H1 (cell line): ENCODE measurements at regions not wholly inside any gene's neighbourhood (a gene's known extent, or its start where the extent isn't known, plus 50 kb on each side); places are given as distances from the start of the nearest gene placed in this dataset.

Source experiments
- CTCF ChIA-PET: fragments of 300-600 bp; sonication (Branson Sonifier 250); formaldehyde crosslinking; loops from one replicate; lab custom pipeline; 2021; ENCODE audit not compliant: partially characterized antibody; lab: Charles Lee
- POLR2A ChIA-PET: fragments of 300-600 bp; sonication (Branson Sonifier 250); formaldehyde crosslinking; loops from one replicate; lab custom pipeline; 2021; ENCODE audit warnings: inconsistent platforms; ENCODE audit not compliant: partially characterized antibody; lab: Charles Lee
- DNase-seq, 2 experiments: peaks; one replicate each; pipeline versions ENCODE4 v3.0.0 to v3.0.0-alpha.2; 2010 to 2022; ENCODE audit warnings: low spot score in 2 of 2, low read depth in 1 of 2, mixed read lengths in 1 of 2
- FAIRE-seq: peaks from 2 replicates; lab custom pipeline; 2011; peaks lifted over from hg19 to GRCh38; lab: Jason Lieb, UNC
- H2AFZ ChIP-seq: 2 replicates; pipeline ENCODE4 v1.8.1; 2012; ENCODE audit warnings: low read length, inconsistent platforms
- H2AK5ac ChIP-seq: 2 replicates; pipeline ENCODE4 v1.6.1; 2013; ENCODE audit warnings: low read depth, low read length
- H2BK120ac ChIP-seq: replicated peaks from 2 replicates; pipeline ENCODE3; 2013; ENCODE audit warnings: low read depth, low read length, inconsistent platforms
- H2BK12ac ChIP-seq: 2 replicates; pipeline ENCODE4 v1.6.1; 2013; ENCODE audit warnings: low read depth, low read length
- H2BK15ac ChIP-seq: 2 replicates; pipeline ENCODE4 v1.6.1; 2013; ENCODE audit warnings: low read length
- H2BK20ac ChIP-seq: 2 replicates; pipeline ENCODE4 v1.6.1; 2013; ENCODE audit warnings: low read length
- H2BK5ac ChIP-seq: 2 replicates; pipeline ENCODE4 v1.6.1; 2013; ENCODE audit warnings: low read depth, low read length
- H3K14ac ChIP-seq: 2 replicates; pipeline ENCODE4 v1.6.1; 2013; ENCODE audit warnings: inconsistent platforms; ENCODE audit not compliant: insufficient read length
- H3K18ac ChIP-seq: 2 replicates; pipeline ENCODE4 v1.6.1; 2013; ENCODE audit warnings: low read length; ENCODE audit errors: extremely low read depth
- H3K23ac ChIP-seq: 2 replicates; pipeline ENCODE4 v1.6.1; 2013; ENCODE audit warnings: inconsistent platforms; ENCODE audit not compliant: insufficient read length
- H3K23me2 ChIP-seq: 2 replicates; pipeline ENCODE4 v1.6.1; 2013; ENCODE audit warnings: low read depth, low read length
- H3K27ac ChIP-seq: 2 replicates; pipeline ENCODE4 v1.6.1; 2011; ENCODE audit warnings: low read depth, low read length, inconsistent platforms
- H3K27me3 ChIP-seq, 4 experiments: replicated peaks in 1 of 4; 1 replicate in 1 of 4; 2 replicates in 3 of 4; pipeline versions ENCODE4 v1.6.1 to v1.8.1; 2011 to 2013; ENCODE audit warnings: low read length in 3 of 4, mild to moderate bottlenecking in 3 of 4, inconsistent platforms in 2 of 4, mixed read lengths in 2 of 4, moderate library complexity in 1 of 4; ENCODE audit not compliant: control insufficient read depth in 3 of 4, insufficient read depth in 3 of 4; ENCODE audit errors: extremely low read depth in 1 of 4
- H3K36me3 ChIP-seq, 4 experiments: 2 replicates each; pipeline versions ENCODE4 v1.6.1 to v1.8.1; 2011 to 2013; ENCODE audit warnings: mild to moderate bottlenecking in 4 of 4, low read length in 3 of 4, moderate library complexity in 2 of 4, control low read depth in 1 of 4, inconsistent platforms in 1 of 4; ENCODE audit not compliant: insufficient read depth in 4 of 4, control insufficient read depth in 2 of 4
- H3K4ac ChIP-seq: replicated peaks from 2 replicates; pipeline ENCODE3; 2013; ENCODE audit warnings: low read length, low read depth, mixed read lengths, inconsistent platforms; ENCODE audit not compliant: insufficient read length
- H3K4me1 ChIP-seq, 4 experiments: replicated peaks in 1 of 4; 1 replicate in 1 of 4; 2 replicates in 3 of 4; pipeline versions ENCODE4 v1.6.1 to v1.8.1; 2011 to 2013; ENCODE audit warnings: low read length in 3 of 4, inconsistent platforms in 2 of 4, mixed read lengths in 1 of 4; ENCODE audit not compliant: insufficient read depth in 4 of 4, control insufficient read depth in 3 of 4
- H3K4me2 ChIP-seq, 2 experiments: 2 replicates each; pipeline versions ENCODE4 v1.6.1 to v1.8.1; 2011 to 2013; ENCODE audit warnings: low read depth in 2 of 2, low read length in 2 of 2, control low read depth in 1 of 2, inconsistent platforms in 1 of 2, mild to moderate bottlenecking in 1 of 2; ENCODE audit not compliant: insufficient read depth in 1 of 2
- H3K4me3 ChIP-seq, 4 experiments: fragments of 200-600, 300-600 bp in 1 of 4; sonication (generic), shearing (Covaris generic), sonication (Bioruptor Twin) in 1 of 4; 2 replicates each; pipeline versions ENCODE4 v1.5.1 to v1.8.1; 2011 to 2016; ENCODE audit warnings: low read length in 4 of 4, low read depth in 3 of 4, control low read depth in 2 of 4, inconsistent platforms in 2 of 4, mild to moderate bottlenecking in 2 of 4, mixed read lengths in 1 of 4, moderate library complexity in 1 of 4; ENCODE audit not compliant: insufficient read depth in 2 of 4; ENCODE audit errors: extremely low read depth in 1 of 4
- H3K56ac ChIP-seq: replicated peaks from 2 replicates; pipeline ENCODE3; 2013; ENCODE audit warnings: low read depth, mild to moderate bottlenecking, mixed read lengths, low read length, inconsistent platforms; ENCODE audit not compliant: insufficient read length
- H3K79me1 ChIP-seq: 2 replicates; pipeline ENCODE4 v1.6.1; 2013; ENCODE audit warnings: low read depth, low read length, control low read depth
- H3K79me2 ChIP-seq, 2 experiments: 2 replicates each; pipeline versions ENCODE4 v1.6.1 to v1.8.1; 2012 to 2013; ENCODE audit warnings: low read length in 2 of 2, mild to moderate bottlenecking in 2 of 2, inconsistent platforms in 1 of 2; ENCODE audit not compliant: insufficient read depth in 2 of 2, control insufficient read depth in 1 of 2
- H3K9ac ChIP-seq, 4 experiments: replicated peaks in 1 of 4; 1 replicate in 1 of 4; 2 replicates in 3 of 4; pipeline versions ENCODE4 v1.6.1 to v1.8.1; 2011 to 2013; ENCODE audit warnings: low read depth in 3 of 4, low read length in 3 of 4, control low read depth in 2 of 4, mild to moderate bottlenecking in 2 of 4, moderate library complexity in 2 of 4, inconsistent platforms in 1 of 4; ENCODE audit errors: extremely low read depth in 1 of 4
- H3K9me3 ChIP-seq, 2 experiments: 2 replicates each; pipeline versions ENCODE4 v1.6.1 to v1.8.1; 2012 to 2013; ENCODE audit warnings: mild to moderate bottlenecking in 2 of 2, moderate library complexity in 2 of 2, control low read depth in 1 of 2, inconsistent platforms in 1 of 2, low read depth in 1 of 2, low read length in 1 of 2, mixed read lengths in 1 of 2; ENCODE audit not compliant: insufficient read depth in 2 of 2
- H4K20me1 ChIP-seq, 2 experiments: replicated peaks in 1 of 2; 2 replicates each; pipeline versions ENCODE3 to v1.8.1; 2011 to 2013; ENCODE audit warnings: inconsistent platforms in 2 of 2, low read length in 2 of 2, mild to moderate bottlenecking in 1 of 2; ENCODE audit not compliant: insufficient read depth in 2 of 2, control insufficient read depth in 1 of 2
- H4K5ac ChIP-seq: 2 replicates; pipeline ENCODE4 v1.6.1; 2013; ENCODE audit warnings: low read length, low read depth, mixed read lengths, inconsistent platforms; ENCODE audit not compliant: insufficient read length
- H4K8ac ChIP-seq: 2 replicates; pipeline ENCODE4 v1.8.0; 2013; ENCODE audit warnings: mild to moderate bottlenecking, moderate library complexity, low read length, inconsistent platforms; ENCODE audit not compliant: insufficient read depth; ENCODE audit errors: extremely low read depth
- H4K91ac ChIP-seq: replicated peaks from 2 replicates; pipeline ENCODE3; 2013; ENCODE audit warnings: low read length, mixed read lengths, inconsistent platforms; ENCODE audit not compliant: insufficient read length
- CREB1 ChIP-seq: IDR thresholded peaks from 2 replicates; pipeline ENCODE4 v1.6.1; 2012; ENCODE audit warnings: inconsistent platforms
- CTBP2 ChIP-seq: IDR thresholded peaks from 2 replicates; pipeline ENCODE4 v1.7.0; 2011; ENCODE audit warnings: borderline replicate concordance, mild to moderate bottlenecking, moderate library complexity, mixed read lengths, low read length; ENCODE audit not compliant: insufficient read depth, insufficient read length
- EGR1 ChIP-seq: IDR thresholded peaks from 2 replicates; pipeline ENCODE4 v1.6.1; 2011; ENCODE audit warnings: low read depth, low read length, borderline replicate concordance
- JUN ChIP-seq: IDR thresholded peaks from 2 replicates; pipeline ENCODE4 v1.6.1; 2011; ENCODE audit warnings: low read depth, mild to moderate bottlenecking, improper control_type of control experiment, low read length
- RFX5 ChIP-seq: IDR thresholded peaks from 2 replicates; pipeline ENCODE4 v1.6.1; 2011; ENCODE audit warnings: low read depth, low read length, improper control_type of control experiment, borderline replicate concordance
- RNF2 ChIP-seq: fragments of 200-900, 300-1000 bp; sonication (generic); IDR thresholded peaks from 2 replicates; pipeline ENCODE4 v1.7.1; 2016; ENCODE audit warnings: borderline replicate concordance, low read depth, mild to moderate bottlenecking, antibody characterized with exemption, low read length; ENCODE audit not compliant: poor library complexity, severe bottlenecking; ENCODE audit errors: missing control alignments
- WGBS, 2 experiments: shearing (Covaris generic) in 1 of 2; methylation state at CpG; one replicate each; pipeline versions ENCODE4 v1.1.6 to v1.1.7; 2013 to 2015; ENCODE audit warnings: low lambda C conversion rate in 2 of 2, mixed read lengths in 2 of 2, inconsistent platforms in 1 of 2, low coverage in 1 of 2, missing lambda C conversion rate in 1 of 2; ENCODE audit not compliant: insufficient replicate concordance in 2 of 2, insufficient coverage in 1 of 2, insufficient read length in 1 of 2; ENCODE audit errors: extremely low coverage in 1 of 2, missing lambda C conversion rate in 1 of 2; 5-methylcytosine and 5-hydroxymethylcytosine counted together

DNA sequence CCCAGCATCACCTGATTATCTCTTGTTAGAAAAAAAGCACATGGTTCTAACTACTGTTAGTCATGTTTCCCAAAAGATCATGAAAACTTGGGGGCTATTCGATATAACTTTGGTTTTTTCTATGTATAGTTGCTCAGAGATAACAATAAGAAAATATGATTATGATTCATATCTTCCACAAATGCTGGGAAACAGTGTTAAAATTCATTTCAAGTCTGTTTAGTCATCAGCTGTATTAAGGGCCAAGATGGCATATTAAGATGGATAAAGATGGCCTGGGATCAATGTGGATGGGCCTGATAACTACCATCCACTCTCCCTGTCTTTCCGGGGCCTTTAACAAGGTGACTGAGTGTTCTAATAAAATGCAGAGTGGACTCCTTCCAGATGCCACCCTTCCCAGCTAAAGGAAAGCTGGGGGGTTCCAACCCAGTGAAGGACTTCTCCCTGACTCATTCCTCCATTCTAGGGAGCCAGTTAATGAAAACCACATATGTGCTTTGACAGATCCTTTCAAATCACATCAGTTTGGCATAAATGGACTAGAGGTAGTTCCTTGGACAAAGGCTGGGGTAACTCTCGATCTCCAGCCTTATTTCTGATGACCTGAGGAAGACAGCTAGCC is 221.6 kb downstream of the VAPA start:
- no peak overlapping the region for H2BK120ac ChIP-seq
- H3K36me3 ChIP-seq: no peaks in the 10 kb centered on the region
- WGBS, 2 experiments: 91% methylated on average over 3 of the region's 3 CpGs; no CpG with 5 or more reads in 1 of the 2 experiments
- H3K9me3 ChIP-seq: no peaks in the 10 kb centered on the region
- no peak overlapping the region for H3K14ac ChIP-seq
- DNase-seq (no peak), FAIRE-seq (no peak)
- H4K91ac ChIP-seq: no peak overlapping the region
- no peak overlapping the region for H3K9ac ChIP-seq
- no peak overlapping the region for H3K27ac ChIP-seq
- H2AFZ ChIP-seq: no peak overlapping the region
- no peak overlapping the region for H3K4me2 ChIP-seq
- peaks cover 0 to 10% (median 0%) of the 10 kb centered on the region in 4 experiments; a peak in 4 of 7 replicates for H3K27me3 ChIP-seq
- peaks cover 7% of the 10 kb centered on the region for H3K23me2 ChIP-seq
- H2BK5ac ChIP-seq: no peak overlapping the region
- ChIA-PET CTCF (interaction anchor here (0.6 to 1.1 kb wide), 2 partner anchors 103 to 333 kb away, joined by 3 to 4 read pairs; no protein-coding TSS in a partner anchor), POLR2A (no interaction called here)
- H4K8ac ChIP-seq: no peak overlapping the region
- no peak overlapping the region for H3K4ac ChIP-seq
- no peak overlapping the region for H4K5ac ChIP-seq
- no peak overlapping the region for H2AK5ac ChIP-seq
- H3K4me3 ChIP-seq: no peak overlapping the region
- H2BK12ac ChIP-seq: no peak overlapping the region
- no peaks in the 10 kb centered on the region for H4K20me1 ChIP-seq
- no peaks in the 10 kb centered on the region for H3K79me2 ChIP-seq
- H2BK15ac ChIP-seq: no peak overlapping the region
- TF ChIP-seq RFX5 (no peak), CTBP2 (no peak), CREB1 (no peak), RNF2 (no peak), JUN (no peak), EGR1 (no peak)
- H3K4me1 ChIP-seq: peaks cover 1 to 8% (median 5%) of the 10 kb centered on the region in 4 experiments; a peak in 6 of 7 replicates
- H3K79me1 ChIP-seq: no peaks in the 10 kb centered on the region
- no peak overlapping the region for H3K23ac ChIP-seq
- no peak overlapping the region for H2BK20ac ChIP-seq
- no peak overlapping the region for H3K18ac ChIP-seq
- H3K56ac ChIP-seq: no peak overlapping the region
